Left cardiac atrium (tissue), 4 donors: ENCODE measurements at regions not wholly inside any gene's neighbourhood (a gene's known extent, or its start where the extent isn't known, plus 50 kb on each side); places are given as distances from the start of the nearest gene placed in this dataset.
A peak's percentile ranks its signal among the peaks of the same experiment; 100 is the strongest.
"Not testable (repeated sequence)": the region's sequence is repeated elsewhere in the genome, so short reads cannot be mapped to it uniquely, and the experiment has no call there.

Experiments used
- ATAC-seq, 2 donors: fragments of 200-7000 bp; cut with Tn5 transposase; one replicate each; pipeline ENCODE4 v1.9.1; 2020; ENCODE audit warnings: mild to moderate bottlenecking in 2 of 2, moderate library complexity in 2 of 2
- DNase-seq: peaks from one replicate; pipeline ENCODE4 v3.0.0-alpha.2; 2020
- intact Hi-C, 2 donors: fragments of 100-400 bp; cut with DNase I; formaldehyde crosslinking; loops; one replicate each; pipeline versions ENCODE4 v1.14.1 to v1.15.1; 2022 to 2023
- donor health status: DM: no; HTN: yes; CAD: no.
- donor health status: DM: no; HTN: yes; CAD: no; lungs with severe emphysema.
- donor health status: DM: yes; HTN: yes; CAD: no.
- donor health status: Dilated cardiomyopathy.

GRCh38 chr7:112587504-112587903 lies 106.7 kb downstream of the LSMEM1 start:
- ATAC-seq (no peak), DNase-seq (no peak)
- intact Hi-C loops, result no loop called here

- intact Hi-C loops, DNase-seq, ATAC-seq: not testable (repeated sequence)
Observed at GRCh38 chr7:112592565-112593263, 111.9 kb downstream of the LSMEM1 start.

GRCh38 chr7:112594397-112594796 lies 113.6 kb downstream of the LSMEM1 start:
- intact Hi-C loops, result no loop called here
- no peak for DNase-seq
- ATAC-seq, result no peak

- peak in 1 of 2 donors; percentile 66 for ATAC-seq
Observed at GRCh38 chr7:112596260-112596659, 115.5 kb downstream of the LSMEM1 start.

GRCh38 chr7:112596981-112597380 lies 116.2 kb downstream of the LSMEM1 start:
- ATAC-seq, result no peak
- intact Hi-C loops, result no loop called here
- no peak for DNase-seq

More at GRCh38 chr7:112596260-112596659, 115.5 kb downstream of the LSMEM1 start:
- intact Hi-C loops, result no loop called here
- no peak for DNase-seq

- ATAC-seq (no peak), DNase-seq (no peak)
- intact Hi-C loops, result no loop called here
Observed at GRCh38 chr7:112603673-112604072, 122.9 kb downstream of the LSMEM1 start.

- intact Hi-C loops, result no loop called here
- no peak for DNase-seq
- ATAC-seq, result peak in 1 of 2 donors; percentile 19
Observed at GRCh38 chr7:112610636-112611035, 129.8 kb downstream of the LSMEM1 start.

GRCh38 chr7:112615701-112616100 lies 134.9 kb downstream of the LSMEM1 start:
- intact Hi-C loops, result no loop called here
- DNase-seq, result no peak
- ATAC-seq, result no peak

- intact Hi-C loops, result no loop called here
- ATAC-seq (no peak), DNase-seq (no peak)
Observed at GRCh38 chr7:112616295-112616694, 135.5 kb downstream of the LSMEM1 start.

GRCh38 chr7:112619343-112619742 lies 138.6 kb downstream of the LSMEM1 start:
- intact Hi-C loops, result no loop called here
- ATAC-seq (no peak), DNase-seq (no peak)

- intact Hi-C loops, result no loop called here
- DNase-seq, result no peak
- no peak for ATAC-seq
Observed at GRCh38 chr7:112622159-112622715, 141.4 kb downstream of the LSMEM1 start.

- DNase-seq (no peak), ATAC-seq (no peak)
- intact Hi-C loops, result no loop called here
Observed at GRCh38 chr7:112624416-112624815, 143.6 kb downstream of the LSMEM1 start.

- DNase-seq (no peak), ATAC-seq (no peak)
- intact Hi-C loops, result no loop called here
Observed at GRCh38 chr7:112630565-112630964, 149.8 kb downstream of the LSMEM1 start.

GRCh38 chr7:112634107-112634506 lies 153.3 kb downstream of the LSMEM1 start:
- DNase-seq (no peak), ATAC-seq (no peak)
- intact Hi-C loops, result no loop called here

GRCh38 chr7:112635742-112636141 lies 154.5 kb downstream of the TMEM168 start:
- DNase-seq (no peak), ATAC-seq (no peak)

GRCh38 chr7:112638675-112639400 lies 151.4 kb downstream of the TMEM168 start:
- intact Hi-C loops, result no loop called here
- DNase-seq, result no peak

More at GRCh38 chr7:112635742-112636141, 154.5 kb downstream of the TMEM168 start:
- intact Hi-C loops, result no loop called here

GRCh38 chr7:112640685-112641084 lies 149.5 kb downstream of the TMEM168 start:
- ATAC-seq (no peak), DNase-seq (no peak)
- intact Hi-C loops, result no loop called here

More at GRCh38 chr7:112638675-112639400, 151.4 kb downstream of the TMEM168 start:
- no peak for ATAC-seq

GRCh38 chr7:112646783-112647182 lies 143.4 kb downstream of the TMEM168 start:
- ATAC-seq, result no peak
- DNase-seq, result no peak
- intact Hi-C loops, result no loop called here

- ATAC-seq (no peak), DNase-seq (no peak)
- intact Hi-C loops, result no loop called here
Observed at GRCh38 chr7:112648781-112649180, 141.4 kb downstream of the TMEM168 start.

GRCh38 chr7:112649560-112649959 lies 140.6 kb downstream of the TMEM168 start:
- no peak for ATAC-seq
- no peak for DNase-seq
- intact Hi-C loops, result no loop called here
